IMR-90 (cell line): ENCODE measurements at regions not wholly inside any gene's neighbourhood (a gene's known extent, or its start where the extent isn't known, plus 50 kb on each side); places are given as distances from the start of the nearest gene placed in this dataset.

Experiments used
- ATAC-seq: fragments of 200-7000 bp; cut with Tn5 transposase; 2 replicates; pipeline ENCODE4 v1.9.1; 2020; ENCODE audit warnings: low read depth, mild to moderate bottlenecking, moderate library complexity
- BruUV-seq: library from RNA; stranded (reverse); fragments of 400-500 nt; replicated peaks from 2 replicates; lab custom pipeline; 2021; lab: Mats Ljungman, UMichigan
- CTCF ChIA-PET: fragments of 300-600 bp; formaldehyde crosslinking; extraction: SDS; loops from one replicate; lab custom pipeline; 2021; ENCODE audit warnings: antibody characterized with exemption; lab: Yijun Ruan, JAX
- POLR2A ChIA-PET: fragments of 300-600 bp; sonication (Branson Sonifier 250); formaldehyde crosslinking; loops from one replicate; lab custom pipeline; 2022; ENCODE audit warnings: antibody characterized with exemption; ENCODE audit not compliant: unreplicated experiment; lab: Charles Lee
- DNase-seq: peaks from one replicate; pipeline ENCODE4 v3.0.0; 2013
- H2AFZ ChIP-seq: replicated peaks from 2 replicates; pipeline ENCODE3; 2013; ENCODE audit warnings: low read length, mild to moderate bottlenecking; ENCODE audit not compliant: poor library complexity
- H2AK5ac ChIP-seq: 2 replicates; pipeline ENCODE4 v1.6.1; 2013; ENCODE audit warnings: low read depth, low read length, inconsistent platforms
- H2AK9ac ChIP-seq: replicated peaks from 2 replicates; pipeline ENCODE3; 2013; ENCODE audit warnings: mild to moderate bottlenecking, low read depth, low read length, moderate library complexity; ENCODE audit not compliant: poor library complexity
- H2BK120ac ChIP-seq: 2 replicates; pipeline ENCODE4 v1.6.1; 2013; ENCODE audit warnings: low read depth, low read length, inconsistent platforms
- H2BK15ac ChIP-seq: 3 replicates; pipeline ENCODE4 v1.6.1; 2013; ENCODE audit warnings: low read depth, low read length, inconsistent platforms
- H2BK20ac ChIP-seq: 2 replicates; pipeline ENCODE4 v1.6.1; 2013; ENCODE audit warnings: low read depth, mild to moderate bottlenecking, inconsistent platforms, low read length, moderate library complexity
- H2BK5ac ChIP-seq: 2 replicates; pipeline ENCODE4 v1.6.1; 2013; ENCODE audit warnings: mild to moderate bottlenecking, low read depth, low read length, inconsistent platforms; ENCODE audit not compliant: poor library complexity, severe bottlenecking
- H3K14ac ChIP-seq: replicated peaks from 2 replicates; pipeline ENCODE4 v1.6.1; 2013; ENCODE audit warnings: low read depth, low read length, inconsistent platforms
- H3K18ac ChIP-seq: 2 replicates; pipeline ENCODE4 v1.6.1; 2013; ENCODE audit warnings: low read depth, low read length, control low read depth
- H3K23ac ChIP-seq: 2 replicates; pipeline ENCODE4 v1.6.1; 2013; ENCODE audit warnings: low read depth, low read length, inconsistent platforms
- H3K27ac ChIP-seq: 2 replicates; pipeline ENCODE4 v1.5.1; 2013; ENCODE audit warnings: mild to moderate bottlenecking, control low read depth, low read length; ENCODE audit not compliant: insufficient read depth
- H3K27me3 ChIP-seq: 2 replicates; pipeline ENCODE4 v1.6.1; 2013; ENCODE audit warnings: low read length; ENCODE audit not compliant: control insufficient read depth, insufficient read depth
- H3K36me3 ChIP-seq: 2 replicates; pipeline ENCODE4 v1.6.1; 2013; ENCODE audit warnings: low read length, mixed read lengths; ENCODE audit not compliant: control insufficient read depth, insufficient read depth
- H3K4ac ChIP-seq: 2 replicates; pipeline ENCODE4 v1.6.1; 2013; ENCODE audit warnings: low read depth, low read length, inconsistent platforms
- H3K4me1 ChIP-seq: 2 replicates; pipeline ENCODE4 v1.6.1; 2013; ENCODE audit warnings: low read length, mixed read lengths; ENCODE audit not compliant: control insufficient read depth, insufficient read depth
- H3K4me2 ChIP-seq: 2 replicates; pipeline ENCODE4 v1.6.1; 2013; ENCODE audit warnings: low read depth, mild to moderate bottlenecking, control low read depth, low read length, moderate library complexity
- H3K4me3 ChIP-seq: 2 replicates; pipeline ENCODE4 v1.5.1; 2013; ENCODE audit warnings: low read depth, mild to moderate bottlenecking, control low read depth, low read length, moderate library complexity; ENCODE audit not compliant: insufficient read depth
- H3K56ac ChIP-seq: 2 replicates; pipeline ENCODE4 v1.6.1; 2013; ENCODE audit warnings: low read length, inconsistent platforms; ENCODE audit not compliant: insufficient read depth; ENCODE audit errors: extremely low read depth
- H3K79me1 ChIP-seq, 2 experiments: 2 replicates each; pipeline ENCODE4 v1.6.1; 2013; ENCODE audit warnings: low read length in 2 of 2, inconsistent platforms in 1 of 2, low read depth in 1 of 2
- H3K9ac ChIP-seq: 2 replicates; pipeline ENCODE4 v1.6.1; 2013; ENCODE audit warnings: low read depth, low read length, control low read depth
- H3K9me1 ChIP-seq: 2 replicates; pipeline ENCODE4 v1.6.1; 2013; ENCODE audit warnings: low read length, inconsistent platforms; ENCODE audit not compliant: insufficient read depth
- H3K9me3 ChIP-seq: 2 replicates; pipeline ENCODE4 v1.6.1; 2013; ENCODE audit warnings: low read length; ENCODE audit not compliant: control insufficient read depth, insufficient read depth
- H4K20me1 ChIP-seq: 2 replicates; pipeline ENCODE4 v1.6.1; 2013; ENCODE audit warnings: low read length, inconsistent platforms; ENCODE audit not compliant: insufficient read depth
- H4K5ac ChIP-seq: 2 replicates; pipeline ENCODE4 v1.6.1; 2013; ENCODE audit warnings: mild to moderate bottlenecking, low read depth, low read length, control low read depth
- H4K8ac ChIP-seq, 2 experiments: 2 replicates each; pipeline ENCODE4 v1.6.1; 2013; ENCODE audit warnings: low read depth in 2 of 2, low read length in 2 of 2, control low read depth in 1 of 2, inconsistent platforms in 1 of 2
- H4K91ac ChIP-seq: 2 replicates; pipeline ENCODE4 v1.6.1; 2013; ENCODE audit warnings: low read depth, low read length, inconsistent platforms; ENCODE audit not compliant: insufficient read depth
- CEBPB ChIP-seq: IDR thresholded peaks from 2 replicates; pipeline ENCODE4 v1.6.1; 2012; ENCODE audit warnings: low read depth, low read length, improper control_type of control experiment
- CHD1 ChIP-seq: IDR thresholded peaks from 2 replicates; pipeline ENCODE4 v1.6.1; 2012; ENCODE audit warnings: low read depth, low read length, improper control_type of control experiment
- MXI1 ChIP-seq: IDR thresholded peaks from 2 replicates; pipeline ENCODE4 v1.6.1; 2012; ENCODE audit warnings: low read depth, mild to moderate bottlenecking, low read length, moderate library complexity, borderline replicate concordance
- NFE2L2 ChIP-seq: fragments of 150-350 bp; IDR thresholded peaks from 2 replicates; pipeline ENCODE4 v1.6.1; 2016; ENCODE audit warnings: low read depth, mild to moderate bottlenecking, low read length
- POLR2A ChIP-seq: IDR thresholded peaks from 2 replicates; pipeline ENCODE4 v1.6.1; 2012; ENCODE audit warnings: mild to moderate bottlenecking, low read depth, low read length
- RAD21 ChIP-seq: IDR thresholded peaks from 2 replicates; pipeline ENCODE4 v1.6.1; 2012; ENCODE audit warnings: low read length, improper control_type of control experiment
- RCOR1 ChIP-seq: IDR thresholded peaks from 2 replicates; pipeline ENCODE4 v1.6.1; 2012; ENCODE audit warnings: mild to moderate bottlenecking, low read length, improper control_type of control experiment; ENCODE audit not compliant: insufficient replicate concordance
- RFX5 ChIP-seq: IDR thresholded peaks from 2 replicates; pipeline ENCODE4 v1.8.0; 2012; ENCODE audit warnings: low read depth, mild to moderate bottlenecking, low read length, moderate library complexity
- SMC3 ChIP-seq: fragments of 150-350 bp; IDR thresholded peaks from 2 replicates; pipeline ENCODE4 v1.6.1; 2016; ENCODE audit warnings: low read depth, mild to moderate bottlenecking, antibody characterized with exemption, low read length, moderate library complexity
- WGBS, 2 experiments: methylation state at CpG; one replicate each; pipeline versions ENCODE4 v1.1.5 to v1.1.7; 2013; ENCODE audit warnings: missing lambda C conversion rate in 2 of 2; ENCODE audit not compliant: insufficient read length in 1 of 2; ENCODE audit errors: extremely low coverage in 2 of 2; 5-methylcytosine and 5-hydroxymethylcytosine counted together
- dilution Hi-C: fragments of 300-500 bp; cut with HindIII; formaldehyde crosslinking; loops from one replicate; pipeline ENCODE4 v1.14.3; 2018; ENCODE audit warnings: low sequenced_read_pairs; ENCODE audit not compliant: unreplicated experiment
- in situ Hi-C: fragments of 300-500 bp; cut with MboI; formaldehyde crosslinking; loops from 3 replicates; pipeline ENCODE4 v1.14.3; 2019; ENCODE audit warnings: low sequenced_read_pairs, inconsistent platforms, mixed read lengths
- intact Hi-C: fragments of 100-400 bp; cut with micrococcal nuclease; formaldehyde crosslinking; loops from 2 replicates; pipeline ENCODE4 v1.10.0; 2022
- TF ChIP-seq, protein P1 (sequence below): conservative IDR thresholded peaks from 2 replicates; pipeline ENCODE4 v1.5.1; 2012; ENCODE audit warnings: mild to moderate bottlenecking, low read depth, low read length, improper control_type of control experiment
- TF ChIP-seq, protein P2 (sequence below): fragments of 150-350 bp; IDR thresholded peaks from 2 replicates; pipeline ENCODE4 v1.6.1; 2016; ENCODE audit warnings: low read depth, mild to moderate bottlenecking, low read length, moderate library complexity, borderline replicate concordance
- TF ChIP-seq, protein P3 (sequence below): fragments of 150-350 bp; IDR thresholded peaks from 2 replicates; pipeline ENCODE4 v1.6.1; 2017; ENCODE audit warnings: mild to moderate bottlenecking, antibody characterized with exemption, low read length, low read depth

DNA sequence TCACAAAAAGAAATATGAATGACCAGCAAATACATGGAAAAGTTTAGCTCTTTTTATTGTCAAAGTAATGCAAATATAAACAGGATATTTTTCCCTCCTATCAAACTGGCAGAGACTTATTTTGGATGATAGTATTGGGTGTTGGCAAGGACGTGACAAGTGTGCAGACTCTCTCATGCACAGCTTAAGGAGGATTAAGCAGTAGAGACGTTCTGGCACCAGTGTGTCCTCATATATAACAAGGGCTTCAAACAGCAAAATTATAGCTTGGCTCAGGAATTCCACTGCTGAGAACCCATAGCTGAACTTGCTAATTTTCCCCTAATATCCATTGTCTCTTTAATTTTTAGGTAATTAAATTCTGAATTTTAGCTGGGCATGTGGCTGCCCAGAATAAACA, 114.4 kb downstream of the FAM124B start:
- Histone ChIP-seq H4K8ac (no peak overlapping the region), H4K91ac (no peak overlapping the region), H4K20me1 (no peaks in the 10 kb centered on the region), H2BK5ac (no peak overlapping the region), H3K4ac (no peak overlapping the region), H3K4me2 (no peak overlapping the region), H3K36me3 (no peaks in the 10 kb centered on the region), H3K18ac (no peak overlapping the region), H3K4me1 (no peaks in the 10 kb centered on the region), H3K9me1 (no peaks in the 10 kb centered on the region), H3K27me3 (peaks cover 20% of the 10 kb centered on the region), H3K14ac (no peak overlapping the region), H3K79me1 (no peaks in the 10 kb centered on the region), H3K9me3 (no peaks in the 10 kb centered on the region), H3K56ac (no peak overlapping the region), H2AFZ (no peak overlapping the region), H3K27ac (no peak overlapping the region), H3K9ac (no peak overlapping the region), H2BK120ac (no peak overlapping the region), H3K4me3 (no peak overlapping the region), H4K5ac (no peak overlapping the region), H2AK5ac (no peak overlapping the region), H3K23ac (no peak overlapping the region), H2AK9ac (no peak overlapping the region), H2BK15ac (no peak overlapping the region), H2BK20ac (no peak overlapping the region)
- no CpG with 5 or more reads among the region's 2 CpGs for WGBS, 2 experiments
- in situ Hi-C loops = loop anchor here (5.0 kb wide), 1 partner anchor 295 kb away; no protein-coding TSS in a partner anchor
- CTCF ChIA-PET = interaction anchor here (0.8 to 1.7 kb wide), 3 partner anchors 248 to 294 kb away, joined by 3 to 10 read pairs (median 4); partner anchors contain the start of gene SERPINE2
- dilution Hi-C loops = no loop called here
- POLR2A ChIA-PET = no interaction called here
- BruUV-seq = no TSS peak
- TF ChIP-seq MXI1 = no peak
- TF ChIP-seq, protein P1, sequence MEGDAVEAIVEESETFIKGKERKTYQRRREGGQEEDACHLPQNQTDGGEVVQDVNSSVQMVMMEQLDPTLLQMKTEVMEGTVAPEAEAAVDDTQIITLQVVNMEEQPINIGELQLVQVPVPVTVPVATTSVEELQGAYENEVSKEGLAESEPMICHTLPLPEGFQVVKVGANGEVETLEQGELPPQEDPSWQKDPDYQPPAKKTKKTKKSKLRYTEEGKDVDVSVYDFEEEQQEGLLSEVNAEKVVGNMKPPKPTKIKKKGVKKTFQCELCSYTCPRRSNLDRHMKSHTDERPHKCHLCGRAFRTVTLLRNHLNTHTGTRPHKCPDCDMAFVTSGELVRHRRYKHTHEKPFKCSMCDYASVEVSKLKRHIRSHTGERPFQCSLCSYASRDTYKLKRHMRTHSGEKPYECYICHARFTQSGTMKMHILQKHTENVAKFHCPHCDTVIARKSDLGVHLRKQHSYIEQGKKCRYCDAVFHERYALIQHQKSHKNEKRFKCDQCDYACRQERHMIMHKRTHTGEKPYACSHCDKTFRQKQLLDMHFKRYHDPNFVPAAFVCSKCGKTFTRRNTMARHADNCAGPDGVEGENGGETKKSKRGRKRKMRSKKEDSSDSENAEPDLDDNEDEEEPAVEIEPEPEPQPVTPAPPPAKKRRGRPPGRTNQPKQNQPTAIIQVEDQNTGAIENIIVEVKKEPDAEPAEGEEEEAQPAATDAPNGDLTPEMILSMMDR = no peak
- TF ChIP-seq RFX5 = no peak
- no peak for TF ChIP-seq NFE2L2
- TF ChIP-seq RAD21 = no peak
- no peak for TF ChIP-seq SMC3
- TF ChIP-seq, protein P2, sequence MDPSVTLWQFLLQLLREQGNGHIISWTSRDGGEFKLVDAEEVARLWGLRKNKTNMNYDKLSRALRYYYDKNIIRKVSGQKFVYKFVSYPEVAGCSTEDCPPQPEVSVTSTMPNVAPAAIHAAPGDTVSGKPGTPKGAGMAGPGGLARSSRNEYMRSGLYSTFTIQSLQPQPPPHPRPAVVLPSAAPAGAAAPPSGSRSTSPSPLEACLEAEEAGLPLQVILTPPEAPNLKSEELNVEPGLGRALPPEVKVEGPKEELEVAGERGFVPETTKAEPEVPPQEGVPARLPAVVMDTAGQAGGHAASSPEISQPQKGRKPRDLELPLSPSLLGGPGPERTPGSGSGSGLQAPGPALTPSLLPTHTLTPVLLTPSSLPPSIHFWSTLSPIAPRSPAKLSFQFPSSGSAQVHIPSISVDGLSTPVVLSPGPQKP = no peak
- TF ChIP-seq POLR2A = no peak
- no peak for TF ChIP-seq CHD1
- TF ChIP-seq, protein P3, sequence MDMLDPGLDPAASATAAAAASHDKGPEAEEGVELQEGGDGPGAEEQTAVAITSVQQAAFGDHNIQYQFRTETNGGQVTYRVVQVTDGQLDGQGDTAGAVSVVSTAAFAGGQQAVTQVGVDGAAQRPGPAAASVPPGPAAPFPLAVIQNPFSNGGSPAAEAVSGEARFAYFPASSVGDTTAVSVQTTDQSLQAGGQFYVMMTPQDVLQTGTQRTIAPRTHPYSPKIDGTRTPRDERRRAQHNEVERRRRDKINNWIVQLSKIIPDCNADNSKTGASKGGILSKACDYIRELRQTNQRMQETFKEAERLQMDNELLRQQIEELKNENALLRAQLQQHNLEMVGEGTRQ = no peak
- TF ChIP-seq CEBPB = no peak
- no peak for TF ChIP-seq RCOR1
- DNase-seq = no peak
- intact Hi-C loops = no loop called here
- no peak for ATAC-seq
